Parathyroid adenoma (tissue), 2 donors: ENCODE measurements at regions not wholly inside any gene's neighbourhood (a gene's known extent, or its start where the extent isn't known, plus 50 kb on each side); places are given as distances from the start of the nearest gene placed in this dataset.

Experiments
- H2AFZ ChIP-seq: fragments of 300-600 bp; sonication (generic); one replicate; pipeline ENCODE4 v1.7.0; 2017; ENCODE audit warnings: antibody characterized with exemption, mild to moderate bottlenecking
- H3K27ac ChIP-seq: fragments of 300-600 bp; sonication (generic); one replicate; pipeline ENCODE4 v1.7.0; 2017
- H3K27me3 ChIP-seq: fragments of 300-600 bp; sonication (generic); one replicate; pipeline ENCODE4 v1.7.0; 2017; ENCODE audit warnings: low read length; ENCODE audit not compliant: control insufficient read depth, insufficient read depth
- H3K36me3 ChIP-seq: fragments of 300-600 bp; sonication (generic); one replicate; pipeline ENCODE4 v1.7.0; 2017; ENCODE audit warnings: low read length; ENCODE audit not compliant: control insufficient read depth, insufficient read depth
- H3K4me1 ChIP-seq: fragments of 300-600 bp; sonication (generic); one replicate; pipeline ENCODE4 v1.7.0; 2017; ENCODE audit warnings: control low read depth
- H3K4me2 ChIP-seq: fragments of 300-600 bp; sonication (generic); one replicate; pipeline ENCODE4 v1.7.0; 2017; ENCODE audit warnings: low read length
- H3K4me3 ChIP-seq: fragments of 300-600 bp; sonication (generic); one replicate; pipeline ENCODE4 v1.7.0; 2017; ENCODE audit warnings: low read depth, low read length
- H3K79me2 ChIP-seq: fragments of 300-600 bp; sonication (generic); one replicate; pipeline ENCODE4 v1.7.0; 2017; ENCODE audit warnings: control low read depth
- H3K9ac ChIP-seq: fragments of 300-600 bp; sonication (generic); one replicate; pipeline ENCODE4 v1.7.0; 2017; ENCODE audit warnings: mild to moderate bottlenecking
- H3K9me3 ChIP-seq: fragments of 300-600 bp; sonication (generic); one replicate; pipeline ENCODE4 v1.7.0; 2017; ENCODE audit warnings: low read length; ENCODE audit not compliant: control insufficient read depth
- CTCF ChIP-seq: fragments of 300-600 bp; sonication (generic); IDR thresholded peaks from one replicate; pipeline ENCODE4 v1.7.0; 2017; ENCODE audit warnings: antibody characterized with exemption, mild to moderate bottlenecking
- donor health status: primary hyperparathyroidism.

GRCh38 chr20:46831633-46832011, 63.0 kb upstream of the EYA2 start:
- no peaks in the 10 kb centered on the region for H3K4me1 ChIP-seq
- no peaks in the 10 kb centered on the region for H3K36me3 ChIP-seq
- H3K9ac ChIP-seq: no peak overlapping the region
- H3K4me3 ChIP-seq: no peak overlapping the region
- no peak for TF ChIP-seq CTCF
- H3K79me2 ChIP-seq: no peaks in the 10 kb centered on the region
- H3K27ac ChIP-seq: no peak overlapping the region
- H2AFZ ChIP-seq: no peak overlapping the region
- H3K4me2 ChIP-seq: no peak overlapping the region
- no peaks in the 10 kb centered on the region for H3K27me3 ChIP-seq
- H3K9me3 ChIP-seq: no peaks in the 10 kb centered on the region

DNA sequence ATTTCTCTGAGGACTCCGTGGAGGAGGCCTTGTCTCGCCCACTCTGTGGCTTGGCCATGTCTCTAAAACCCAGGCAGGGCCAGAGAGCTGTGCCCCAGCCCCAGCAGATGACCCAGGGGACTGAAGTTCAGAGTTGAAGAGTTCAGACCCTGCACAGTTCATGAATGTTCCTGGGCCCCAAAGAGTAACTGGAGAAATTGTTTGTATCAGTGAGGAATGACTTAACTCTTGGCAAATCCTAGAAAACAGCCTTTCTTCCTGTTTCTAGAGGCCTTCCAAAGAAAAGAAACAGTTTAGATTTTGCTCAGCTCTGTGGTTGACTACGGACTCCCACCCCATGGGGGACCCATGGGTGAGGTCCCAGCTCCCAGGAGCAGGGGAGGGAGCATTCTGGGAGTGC, 62.1 kb upstream of the EYA2 start:
- H3K79me2 ChIP-seq: no peaks in the 10 kb centered on the region
- H3K27ac ChIP-seq: no peak overlapping the region
- H3K4me1 ChIP-seq: no peaks in the 10 kb centered on the region
- no peak overlapping the region for H3K4me3 ChIP-seq
- no peak overlapping the region for H3K4me2 ChIP-seq
- TF ChIP-seq CTCF: no peak
- H3K27me3 ChIP-seq: no peaks in the 10 kb centered on the region
- no peak overlapping the region for H3K9ac ChIP-seq
- H3K36me3 ChIP-seq: no peaks in the 10 kb centered on the region
- H2AFZ ChIP-seq: no peak overlapping the region
- H3K9me3 ChIP-seq: no peaks in the 10 kb centered on the region

GRCh38 chr20:46833360-46833759, 61.3 kb upstream of the EYA2 start:
- H3K27ac ChIP-seq: no peak overlapping the region
- H3K36me3 ChIP-seq: no peaks in the 10 kb centered on the region
- no peak overlapping the region for H2AFZ ChIP-seq
- H3K79me2 ChIP-seq: no peaks in the 10 kb centered on the region
- no peak for TF ChIP-seq CTCF
- H3K4me3 ChIP-seq: no peak overlapping the region
- no peak overlapping the region for H3K4me2 ChIP-seq
- H3K9me3 ChIP-seq: no peaks in the 10 kb centered on the region
- H3K9ac ChIP-seq: no peak overlapping the region
- no peaks in the 10 kb centered on the region for H3K4me1 ChIP-seq
- H3K27me3 ChIP-seq: no peaks in the 10 kb centered on the region

DNA sequence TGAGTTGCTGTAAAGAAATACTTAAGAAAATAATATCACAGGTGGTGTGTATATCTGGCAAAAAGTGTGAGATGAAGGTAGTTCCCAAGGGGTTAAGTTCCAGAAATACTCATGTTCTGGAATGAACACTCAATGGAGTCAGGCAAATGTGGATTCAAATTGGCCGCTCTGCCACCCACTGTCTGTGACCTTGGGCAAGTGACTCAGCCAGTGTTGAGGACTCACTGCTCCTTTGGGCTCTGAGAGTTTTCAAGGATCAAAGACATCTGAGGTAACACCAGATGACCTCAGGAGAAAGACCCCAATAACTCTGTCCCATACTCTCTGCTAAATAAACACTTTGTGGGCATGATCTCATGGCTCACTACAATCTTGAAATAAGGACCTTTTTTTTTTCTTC, 59.2 kb upstream of the EYA2 start:
- no peaks in the 10 kb centered on the region for H3K9me3 ChIP-seq
- no peak overlapping the region for H3K4me2 ChIP-seq
- H3K4me3 ChIP-seq: no peak overlapping the region
- no peaks in the 10 kb centered on the region for H3K4me1 ChIP-seq
- H3K9ac ChIP-seq: no peak overlapping the region
- no peak overlapping the region for H3K27ac ChIP-seq
- H2AFZ ChIP-seq: no peak overlapping the region
- H3K36me3 ChIP-seq: no peaks in the 10 kb centered on the region
- no peaks in the 10 kb centered on the region for H3K79me2 ChIP-seq
- no peak for TF ChIP-seq CTCF
- H3K27me3 ChIP-seq: no peaks in the 10 kb centered on the region

GRCh38 chr20:46837083-46837482, 57.6 kb upstream of the EYA2 start:
- Histone ChIP-seq H2AFZ (no peak overlapping the region), H3K9ac (no peak overlapping the region), H3K27me3 (no peaks in the 10 kb centered on the region), H3K36me3 (no peaks in the 10 kb centered on the region), H3K27ac (no peak overlapping the region), H3K4me1 (no peaks in the 10 kb centered on the region), H3K9me3 (no peaks in the 10 kb centered on the region), H3K79me2 (no peaks in the 10 kb centered on the region), H3K4me3 (no peak overlapping the region), H3K4me2 (no peak overlapping the region)
- no peak for TF ChIP-seq CTCF
